Stimulated activated CD4-positive, alpha-beta T cell treated with anti-CD3 and anti-CD28 coated beads, Interleukin-2, amount 100 ng/mL, for 4 hours (primary cell): ENCODE measurements at regions not wholly inside any gene's neighbourhood (a gene's known extent, or its start where the extent isn't known, plus 50 kb on each side); places are given as distances from the start of the nearest gene placed in this dataset.

Source experiments
- DNase-seq: peaks from one replicate; pipeline ENCODE4 v3.0.0-alpha.2; 2020; ENCODE audit warnings: low read depth

GRCh38 chr2:225938991-225939390 lies 539.5 kb downstream of the NYAP2 start:
- no peak for DNase-seq

- no peak for DNase-seq
Measured at GRCh38 chr2:225937625-225938187, 538.2 kb downstream of the NYAP2 start.

- DNase-seq = no peak
Measured at GRCh38 chr2:225932811-225933413, 533.4 kb downstream of the NYAP2 start.

- no peak for DNase-seq
Measured at GRCh38 chr2:225930687-225931086, 531.2 kb downstream of the NYAP2 start.

GRCh38 chr2:225920621-225921220 lies 521.2 kb downstream of the NYAP2 start:
- no peak for DNase-seq

GRCh38 chr2:225916692-225917091 lies 517.2 kb downstream of the NYAP2 start:
- DNase-seq = no peak

- DNase-seq = no peak
Measured at GRCh38 chr2:225911019-225911418, 511.5 kb downstream of the NYAP2 start.

- no peak for DNase-seq
Measured at GRCh38 chr2:225895126-225895525, 495.6 kb downstream of the NYAP2 start.

- DNase-seq = no peak
Measured at GRCh38 chr2:225894236-225894980, 494.9 kb downstream of the NYAP2 start.

- DNase-seq = no peak
Measured at GRCh38 chr2:225893151-225893550, 493.6 kb downstream of the NYAP2 start.

- no peak for DNase-seq
Measured at GRCh38 chr2:225891771-225892170, 492.3 kb downstream of the NYAP2 start.

- no peak for DNase-seq
Measured at GRCh38 chr2:225891013-225891412, 491.5 kb downstream of the NYAP2 start.

GRCh38 chr2:225889452-225889851 lies 489.9 kb downstream of the NYAP2 start:
- no peak for DNase-seq

GRCh38 chr2:225867071-225867470 lies 467.6 kb downstream of the NYAP2 start:
- DNase-seq = no peak

GRCh38 chr2:225865468-225865867 lies 466.0 kb downstream of the NYAP2 start:
- DNase-seq = no peak

GRCh38 chr2:225864394-225864793 lies 464.9 kb downstream of the NYAP2 start:
- no peak for DNase-seq

GRCh38 chr2:225842939-225843338 lies 443.4 kb downstream of the NYAP2 start:
- no peak for DNase-seq

GRCh38 chr2:225841314-225841713 lies 441.8 kb downstream of the NYAP2 start:
- no peak for DNase-seq

- DNase-seq = no peak
Measured at GRCh38 chr2:225837328-225837727, 437.8 kb downstream of the NYAP2 start.

- no peak for DNase-seq
Measured at GRCh38 chr2:225824748-225825449, 425.4 kb downstream of the NYAP2 start.

- DNase-seq = no peak
Measured at GRCh38 chr2:225821351-225821750, 421.8 kb downstream of the NYAP2 start.

- no peak for DNase-seq
Measured at GRCh38 chr2:225820826-225821225, 421.3 kb downstream of the NYAP2 start.
